Ureter (tissue), 1 donor: ENCODE measurements at regions not wholly inside any gene's neighbourhood (a gene's known extent, or its start where the extent isn't known, plus 50 kb on each side); places are given as distances from the start of the nearest gene placed in this dataset.
"Not testable (repeated sequence)": the region's sequence is repeated elsewhere in the genome, so short reads cannot be mapped to it uniquely, and the experiment has no call there.

Source experiments
- DNase-seq: peaks from one replicate; pipeline ENCODE4 v3.0.0-alpha.2; 2020; ENCODE audit warnings: low spot score
- donor health status: DM: yes; HTN: yes; CAD: no.

GRCh38 chr21:28069450-28069923 lies 923.2 kb downstream of the LTN1 start:
- no peak for DNase-seq

GRCh38 chr21:28068455-28069358 lies 924.0 kb downstream of the LTN1 start:
- DNase-seq = no peak

- no peak for DNase-seq
Observed at GRCh38 chr21:28066596-28067387, 925.9 kb downstream of the LTN1 start.

GRCh38 chr21:28066076-28066475 lies 926.6 kb downstream of the LTN1 start:
- DNase-seq = no peak

- DNase-seq = no peak
Observed at GRCh38 chr21:28063241-28064216, 929.1 kb downstream of the LTN1 start.

- not testable (repeated sequence) for DNase-seq
Observed at GRCh38 chr21:28052956-28053355, 939.7 kb downstream of the LTN1 start.

GRCh38 chr21:28051649-28052048 lies 941.0 kb downstream of the LTN1 start:
- not testable (repeated sequence) for DNase-seq

- not testable (repeated sequence) for DNase-seq
Observed at GRCh38 chr21:28035692-28036091, 957.0 kb downstream of the LTN1 start.

GRCh38 chr21:28034916-28035315 lies 957.8 kb downstream of the LTN1 start:
- not testable (repeated sequence) for DNase-seq

- DNase-seq = not testable (repeated sequence)
Observed at GRCh38 chr21:28034334-28034733, 958.3 kb downstream of the LTN1 start.

GRCh38 chr21:28032652-28033051 lies 960.0 kb downstream of the LTN1 start:
- DNase-seq = not testable (repeated sequence)

GRCh38 chr21:28031066-28031465 lies 961.6 kb downstream of the LTN1 start:
- DNase-seq = not testable (repeated sequence)

GRCh38 chr21:28025111-28025510 lies 967.6 kb downstream of the LTN1 start:
- DNase-seq = no peak

GRCh38 chr21:28018741-28019669 lies 973.7 kb downstream of the LTN1 start:
- DNase-seq = no peak

GRCh38 chr21:28018213-28018612 lies 974.5 kb downstream of the LTN1 start:
- DNase-seq = no peak

- no peak for DNase-seq
Observed at GRCh38 chr21:28016571-28016970, 976.1 kb downstream of the LTN1 start.

GRCh38 chr21:28013123-28013522 lies 979.6 kb downstream of the LTN1 start:
- DNase-seq = not testable (repeated sequence)

- DNase-seq = not testable (repeated sequence)
Observed at GRCh38 chr21:28011970-28012369, 980.7 kb downstream of the LTN1 start.

- not testable (repeated sequence) for DNase-seq
Observed at GRCh38 chr21:28008245-28008644, 984.4 kb downstream of the LTN1 start.

GRCh38 chr21:28003627-28004026 lies 989.0 kb downstream of the LTN1 start:
- not testable (repeated sequence) for DNase-seq
